DOHH2 (cell line): ENCODE measurements at regions not wholly inside any gene's neighbourhood (a gene's known extent, or its start where the extent isn't known, plus 50 kb on each side); places are given as distances from the start of the nearest gene placed in this dataset.

Experiments used
- CTCF ChIP-seq: fragments of 200-600 bp; sonication (generic); IDR thresholded peaks from one replicate; pipeline ENCODE4 v1.5.1; 2014; ENCODE audit warnings: antibody characterized with exemption, mild to moderate bottlenecking, low read depth, low read length; ENCODE audit not compliant: poor library complexity, severe bottlenecking
- EZH2phosphoT487 ChIP-seq: fragments of 200-600 bp; sonication (generic); IDR thresholded peaks from 2 replicates; pipeline ENCODE4 v1.6.1; 2017; ENCODE audit warnings: borderline replicate concordance, mild to moderate bottlenecking, antibody characterized with exemption, low read length, moderate library complexity, mixed read lengths

- TF ChIP-seq CTCF = no peak
- no peak for TF ChIP-seq EZH2phosphoT487
Observed at GRCh38 chr12:68501226-68501625, 109.5 kb upstream of the RAP1B start.
